ENCODE measurements at regions not wholly inside any gene's neighbourhood (a gene's known extent, or its start where the extent isn't known, plus 50 kb on each side); places are given as distances from the start of the nearest gene placed in this dataset.

GRCh38 chr10:57905010-57905409 is 362.7 kb downstream of the IPMK start:
- TF ChIP-seq CTCF (conservative IDR thresholded peaks at IDR 0.05) (no peak), ZFX (IDR thresholded peaks at IDR 0.05) (no peak)
